IPS-18c (cell line): ENCODE measurements at regions not wholly inside any gene's neighbourhood (a gene's known extent, or its start where the extent isn't known, plus 50 kb on each side); places are given as distances from the start of the nearest gene placed in this dataset.
A peak's percentile ranks its signal among the peaks of the same experiment; 100 is the strongest.
"Not testable (repeated sequence)": the region's sequence is repeated elsewhere in the genome, so short reads cannot be mapped to it uniquely, and the experiment has no call there.

Source experiments
- H3K4me3 ChIP-seq: 2 replicates; pipeline ENCODE4 v1.7.0; 2013; ENCODE audit warnings: low read depth, mild to moderate bottlenecking, low read length, moderate library complexity; ENCODE audit not compliant: insufficient read depth
- H3K9me3 ChIP-seq: one replicate; pipeline ENCODE4 v1.6.1; 2013; ENCODE audit warnings: mild to moderate bottlenecking, low read length, moderate library complexity; ENCODE audit not compliant: control insufficient read depth, insufficient read depth

DNA sequence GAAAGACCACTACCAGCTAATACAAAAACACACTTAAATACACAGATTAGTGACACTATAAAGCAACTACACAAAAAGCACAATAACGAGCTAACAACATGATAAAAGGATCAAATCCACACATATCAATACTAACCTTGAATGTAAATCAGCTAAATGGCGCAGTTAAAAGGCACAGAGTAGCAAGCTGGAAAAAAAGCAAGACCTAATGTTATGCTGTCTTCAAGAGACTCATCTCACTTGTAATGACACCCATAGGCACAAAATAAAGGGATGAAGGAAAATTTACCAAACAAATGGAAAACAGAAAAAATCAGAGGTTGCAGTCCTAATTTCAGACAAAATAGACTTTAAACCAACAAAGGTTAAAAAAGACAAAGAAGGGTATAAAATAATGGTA, 86.3 kb downstream of the NUS1 start:
- Histone ChIP-seq H3K9me3 (no peaks in the 10 kb centered on the region), H3K4me3 (no peak overlapping the region)

DNA sequence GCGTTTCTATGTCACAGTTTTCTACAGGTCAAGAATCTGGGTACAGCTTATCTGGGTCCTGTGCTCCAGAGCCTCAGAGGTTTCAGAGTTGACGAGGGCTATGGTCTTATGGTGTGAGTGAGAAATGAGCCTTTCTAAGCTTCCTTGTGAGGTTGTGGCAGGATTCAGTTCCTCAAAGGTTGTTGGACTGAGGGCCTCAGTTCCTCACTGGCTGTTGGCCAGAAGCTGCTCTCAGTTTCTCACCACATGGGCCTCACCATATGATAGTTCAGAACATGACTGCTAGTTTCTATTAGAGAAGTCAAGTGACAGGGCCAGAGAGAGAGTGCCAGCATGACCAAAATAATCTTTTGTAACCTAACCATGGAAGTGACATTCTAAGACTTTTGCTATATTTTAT, 96.1 kb downstream of the NUS1 start:
- H3K9me3 ChIP-seq: no peaks in the 10 kb centered on the region
- H3K4me3 ChIP-seq: no peak overlapping the region

DNA sequence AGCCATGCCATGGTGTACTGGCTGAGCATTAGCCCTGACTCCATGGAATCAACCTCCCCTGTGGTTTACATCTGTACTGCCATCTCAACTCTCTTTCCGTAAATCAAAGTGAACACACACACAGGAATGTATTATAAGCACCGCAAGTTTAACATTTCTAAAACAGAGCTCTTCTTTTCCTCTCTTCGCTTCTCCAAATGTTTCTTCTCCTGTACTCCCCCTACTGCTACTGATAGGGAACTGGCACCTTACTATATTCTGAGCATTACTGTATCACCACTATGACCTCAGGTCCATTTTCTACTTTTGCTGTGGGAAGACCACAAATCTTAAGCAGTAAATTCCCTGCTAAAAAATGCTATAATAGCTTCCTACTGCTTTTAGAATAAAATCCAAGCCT, 101.2 kb downstream of the NUS1 start:
- Histone ChIP-seq H3K4me3 (no peak overlapping the region), H3K9me3 (no peaks in the 10 kb centered on the region)

DNA sequence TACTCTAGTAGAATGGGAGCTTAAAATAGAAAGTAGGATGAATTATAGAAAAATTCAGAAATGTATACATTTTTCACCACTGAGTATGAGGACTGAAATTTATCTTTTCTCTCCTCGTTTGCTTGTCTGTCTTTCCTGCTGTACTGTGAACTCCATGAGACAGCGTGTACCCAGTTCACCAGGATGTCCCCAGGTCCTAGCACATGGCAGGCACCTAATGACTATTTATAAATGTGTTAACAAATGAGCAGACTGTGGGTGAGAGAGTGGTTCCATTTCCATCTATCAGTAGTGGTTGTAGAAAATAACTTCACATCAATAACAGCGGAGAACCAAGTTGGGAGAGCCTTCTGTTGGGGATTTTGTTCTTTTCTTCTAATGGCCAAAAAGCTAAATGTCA, 106.3 kb downstream of the NUS1 start:
- H3K9me3 ChIP-seq: no peaks in the 10 kb centered on the region
- H3K4me3 ChIP-seq: no peak overlapping the region

DNA sequence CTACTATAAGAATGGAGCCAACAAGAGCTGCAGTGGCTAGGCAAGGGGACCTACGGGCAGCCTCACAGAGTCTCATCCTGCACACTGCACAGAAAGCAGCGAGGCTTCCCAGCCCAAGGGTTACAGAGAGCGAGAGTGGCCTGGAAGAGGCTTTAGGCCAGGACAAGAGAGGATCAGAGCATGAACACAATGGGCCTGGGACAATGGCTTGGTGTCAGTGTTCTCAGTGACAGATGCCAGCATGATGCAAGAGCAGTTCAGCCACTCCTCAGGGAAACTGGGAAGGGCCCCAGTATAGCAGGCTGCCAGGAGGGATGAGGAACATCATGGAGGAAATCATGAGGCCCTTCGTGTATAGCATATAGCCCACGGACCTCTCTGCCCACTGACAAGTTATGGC, 108.0 kb downstream of the NUS1 start:
- H3K9me3 ChIP-seq: no peaks in the 10 kb centered on the region
- H3K4me3 ChIP-seq: no peak overlapping the region

DNA sequence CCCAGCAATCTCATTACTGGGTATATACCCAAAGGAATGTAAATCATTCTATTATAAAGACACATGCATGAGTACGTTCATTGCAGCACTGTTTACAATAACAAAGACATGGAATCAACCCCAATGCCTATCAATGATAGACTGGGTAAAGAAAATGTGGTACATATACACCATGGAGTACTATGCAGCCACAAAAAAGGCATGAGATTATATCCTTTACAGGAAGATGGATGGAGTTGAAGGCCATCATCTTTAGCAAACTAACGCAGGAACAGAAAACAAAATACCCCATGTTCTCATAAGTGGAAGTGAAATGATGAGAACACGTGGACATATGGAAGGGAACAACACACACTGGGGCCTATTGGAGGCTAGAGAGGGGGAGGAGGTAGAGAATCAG, 115.7 kb downstream of the NUS1 start:
- Histone ChIP-seq H3K9me3 (no peaks in the 10 kb centered on the region), H3K4me3 (no peak overlapping the region)

DNA sequence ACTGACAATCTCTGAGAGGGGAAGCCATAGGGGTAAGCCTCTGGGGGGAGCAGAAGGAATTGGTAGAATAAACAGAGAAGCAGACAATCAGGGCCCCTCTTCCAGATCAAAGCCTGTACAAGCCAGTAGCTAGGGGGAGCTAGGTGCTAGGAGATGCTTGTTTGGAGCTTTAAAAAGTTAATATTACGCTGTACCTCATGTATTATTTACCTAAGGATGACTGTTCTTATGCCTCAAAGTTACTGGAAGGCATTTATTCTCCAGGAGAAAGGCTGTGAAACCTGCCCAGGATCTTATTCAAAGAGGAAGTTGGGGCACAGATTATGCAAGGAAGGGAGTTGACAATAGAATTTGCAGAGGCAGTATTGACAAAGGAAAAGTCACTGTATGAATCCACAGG, 111.8 kb upstream of the SLC35F1 start:
- Histone ChIP-seq H3K4me3 (no peak overlapping the region), H3K9me3 (no peaks in the 10 kb centered on the region)

DNA sequence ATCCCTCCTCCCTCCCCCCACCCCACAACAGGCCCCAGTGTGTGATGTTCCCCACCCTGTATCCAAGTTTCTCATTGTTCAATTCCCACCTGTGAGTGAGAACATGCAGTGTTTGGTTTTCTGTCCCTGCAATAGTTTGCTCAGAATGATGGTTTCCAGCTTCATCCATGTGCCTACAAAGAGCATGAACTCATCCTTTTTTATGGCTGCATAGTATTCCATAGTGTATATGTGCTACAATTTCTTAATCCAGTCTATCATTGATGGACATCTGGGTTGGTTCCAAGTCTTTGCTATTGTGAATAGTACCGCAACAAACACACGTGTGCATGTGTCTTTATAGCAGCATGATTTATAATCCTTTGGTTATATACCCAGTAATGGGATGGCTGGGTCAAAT, 108.2 kb upstream of the SLC35F1 start:
- H3K9me3 ChIP-seq, H3K4me3 ChIP-seq: not testable (repeated sequence)

DNA sequence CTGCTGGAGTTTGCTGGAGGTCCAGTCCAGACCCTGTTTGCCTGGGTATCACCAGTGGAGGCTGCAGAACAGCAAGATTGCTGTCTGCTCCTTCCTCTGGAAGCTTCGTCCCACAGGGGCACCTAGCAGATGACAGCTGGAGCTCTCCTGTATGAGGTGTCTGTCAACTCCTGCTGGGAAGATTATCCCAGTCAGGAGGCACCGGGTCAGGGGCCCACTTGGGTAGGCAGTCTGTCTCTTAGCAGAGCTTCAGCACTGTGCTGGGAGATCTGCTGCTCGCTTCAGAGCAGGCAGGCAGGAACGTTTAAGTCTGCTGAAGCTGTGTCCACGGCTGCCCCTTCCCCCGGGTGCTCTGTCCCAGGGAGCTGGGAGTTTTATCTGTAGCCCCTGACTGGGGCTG, 96.8 kb upstream of the SLC35F1 start:
- Histone ChIP-seq H3K4me3 (no peak overlapping the region), H3K9me3 (no peaks in the 10 kb centered on the region)

DNA sequence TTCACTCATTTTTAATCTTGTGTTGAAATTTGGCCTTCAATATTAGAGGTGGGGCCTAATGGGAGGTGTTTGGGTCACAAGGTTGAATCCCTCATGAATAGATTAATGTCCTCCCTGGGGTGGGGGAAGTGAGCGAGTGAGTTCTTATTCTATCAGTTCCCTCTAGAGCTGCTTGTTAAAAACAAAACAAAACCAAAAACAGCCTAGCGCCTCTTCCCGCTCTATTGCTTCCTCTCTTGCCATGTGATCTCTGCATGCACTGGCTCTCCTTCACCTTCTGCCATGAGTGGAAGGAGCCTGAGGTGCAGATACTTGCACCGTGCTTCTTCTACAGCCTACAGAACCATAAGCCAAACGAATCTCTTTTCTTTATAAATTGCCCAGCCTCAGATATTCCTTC, 89.6 kb upstream of the SLC35F1 start:
- H3K4me3 ChIP-seq: no peak overlapping the region
- H3K9me3 ChIP-seq: no peaks in the 10 kb centered on the region

DNA sequence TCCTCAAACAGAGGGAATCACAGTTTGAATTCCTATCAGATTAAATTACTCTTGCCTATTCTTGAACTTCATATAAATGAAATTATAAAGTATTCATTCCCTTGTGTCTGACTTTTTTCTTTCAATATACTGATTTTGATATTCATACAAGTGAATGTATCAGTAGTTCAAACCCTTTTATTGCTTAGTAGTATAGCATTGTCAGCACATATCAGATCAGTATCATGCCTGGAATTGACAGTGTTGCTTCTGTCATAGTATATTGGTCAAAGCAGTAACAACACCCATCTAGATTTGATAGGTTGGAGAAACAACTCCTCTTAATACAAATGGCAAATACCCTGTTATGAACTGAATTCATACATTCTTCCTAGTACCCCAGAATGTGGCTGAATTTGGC, 89.1 kb upstream of the SLC35F1 start:
- H3K9me3 ChIP-seq: no peaks in the 10 kb centered on the region
- H3K4me3 ChIP-seq: no peak overlapping the region

DNA sequence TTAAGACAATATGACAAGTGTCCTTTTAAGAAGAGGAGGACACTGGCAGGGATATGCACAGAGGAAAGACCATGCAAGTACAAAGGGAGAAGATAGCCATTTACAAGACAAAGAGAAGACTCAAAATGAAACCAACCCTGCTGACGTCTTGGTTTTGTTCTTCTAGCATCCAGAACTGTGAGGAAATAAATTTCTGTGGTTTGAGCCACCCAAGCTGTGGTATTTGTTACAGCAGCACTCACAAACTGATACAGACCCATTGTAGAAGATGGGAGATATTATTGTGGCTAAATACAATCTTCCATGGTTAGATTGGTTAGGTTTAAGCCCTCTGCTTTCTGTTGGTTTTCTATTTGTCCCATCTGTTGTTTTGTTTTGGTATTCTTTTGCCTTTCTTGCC, 88.6 kb upstream of the SLC35F1 start:
- Histone ChIP-seq H3K9me3 (no peaks in the 10 kb centered on the region), H3K4me3 (no peak overlapping the region)

DNA sequence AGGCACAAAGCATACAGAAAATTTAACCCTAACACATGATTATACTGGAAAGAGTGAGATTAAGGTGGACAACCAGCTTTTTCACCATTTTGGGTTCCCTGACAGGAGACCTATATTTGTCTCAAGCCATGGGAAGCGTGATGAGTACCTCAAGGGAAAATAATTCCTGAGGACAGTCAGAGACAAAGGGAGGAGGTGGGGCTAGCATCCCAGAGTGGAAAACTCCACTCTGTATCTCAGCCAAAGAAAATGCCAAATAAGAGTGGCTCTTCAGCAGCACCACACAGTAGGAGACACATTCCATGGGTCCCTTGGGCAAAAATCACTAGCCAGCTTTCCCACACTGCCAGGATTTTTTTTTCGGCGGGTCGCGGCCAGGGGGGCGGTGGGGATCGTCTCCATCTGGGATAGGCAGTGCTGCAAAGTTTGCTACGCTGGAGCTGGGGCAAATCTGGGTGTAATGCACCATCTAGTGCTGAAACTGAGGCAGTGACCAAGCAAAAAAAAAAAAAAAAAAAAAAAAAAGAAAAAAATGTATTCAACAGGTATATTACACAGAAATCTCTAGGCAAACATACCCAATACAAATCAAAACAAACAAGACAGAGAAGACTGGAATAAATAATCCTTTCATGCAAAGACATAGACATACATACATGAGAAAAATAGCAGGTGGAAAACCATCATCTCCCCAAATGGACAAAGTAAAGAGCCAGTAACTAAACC, 77.3 kb upstream of the SLC35F1 start:
- H3K4me3 ChIP-seq: peak overlapping the region; percentile 57
- no peaks in the 10 kb centered on the region for H3K9me3 ChIP-seq

DNA sequence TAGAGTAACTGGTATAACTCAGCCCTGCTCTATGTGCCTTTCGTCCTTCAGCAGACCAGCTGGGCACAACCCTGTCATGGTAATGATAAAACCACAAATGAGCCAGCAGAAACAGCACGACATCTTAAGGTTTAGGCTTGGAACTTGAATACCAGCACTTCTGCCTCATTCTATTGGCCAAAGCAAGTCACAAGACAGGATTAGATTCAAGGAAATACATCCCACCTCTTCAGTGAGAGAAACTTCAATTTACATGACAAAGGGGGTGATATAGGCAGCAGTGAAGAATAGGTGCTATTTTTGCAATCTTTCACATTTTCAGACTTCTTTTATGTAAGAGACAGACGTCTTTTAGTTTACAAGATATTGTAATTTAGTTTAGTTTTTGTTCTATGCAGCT, 69.8 kb upstream of the SLC35F1 start:
- no peak overlapping the region for H3K4me3 ChIP-seq

DNA sequence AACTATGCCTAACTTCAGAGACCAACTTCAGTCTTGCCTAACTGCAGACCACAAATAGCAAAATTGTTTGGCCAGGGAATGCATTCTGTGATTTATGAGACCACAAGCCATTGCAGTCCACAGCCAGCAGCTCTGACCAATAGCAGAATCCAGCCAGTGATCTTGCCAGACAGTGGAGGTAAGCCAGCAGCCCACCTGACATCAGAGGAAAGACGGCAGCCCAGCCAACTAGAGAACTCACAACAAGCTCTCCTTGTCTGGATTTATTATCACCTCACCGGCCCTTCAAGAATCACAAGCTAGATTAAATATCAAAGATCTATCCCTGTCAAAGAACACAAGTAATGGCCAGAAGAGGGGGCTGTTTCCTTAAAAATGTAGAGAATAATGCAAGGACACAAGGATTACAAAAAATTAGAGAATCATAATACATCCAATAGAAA, 66.5 kb upstream of the SLC35F1 start:
- Histone ChIP-seq H3K4me3 (no peak overlapping the region), H3K9me3 (peaks cover 2% of the 10 kb centered on the region)

More for the DNA sequence above, 69.8 kb upstream of the SLC35F1 start:
- H3K9me3 ChIP-seq: peaks cover 2% of the 10 kb centered on the region

DNA sequence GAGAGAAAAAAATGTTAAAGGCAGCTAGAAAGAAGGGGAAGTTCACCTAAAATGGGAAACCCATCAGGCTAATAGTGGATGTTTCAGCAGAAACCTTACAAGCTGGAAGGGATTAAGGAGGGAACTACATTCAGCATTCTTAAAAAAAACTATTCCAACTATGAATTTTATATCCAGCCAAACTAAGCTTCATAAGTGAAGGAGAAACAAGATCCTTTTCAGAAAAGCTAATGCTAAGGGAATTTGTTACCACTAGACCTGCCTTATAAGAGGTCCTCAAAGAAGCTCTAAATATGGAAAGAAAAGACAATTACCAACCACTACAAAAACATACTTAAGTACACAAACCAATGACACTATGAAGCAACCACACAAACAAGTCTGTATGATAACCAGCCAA, 59.2 kb upstream of the SLC35F1 start:
- Histone ChIP-seq H3K9me3 (peaks cover 6% of the 10 kb centered on the region), H3K4me3 (no peak overlapping the region)

DNA sequence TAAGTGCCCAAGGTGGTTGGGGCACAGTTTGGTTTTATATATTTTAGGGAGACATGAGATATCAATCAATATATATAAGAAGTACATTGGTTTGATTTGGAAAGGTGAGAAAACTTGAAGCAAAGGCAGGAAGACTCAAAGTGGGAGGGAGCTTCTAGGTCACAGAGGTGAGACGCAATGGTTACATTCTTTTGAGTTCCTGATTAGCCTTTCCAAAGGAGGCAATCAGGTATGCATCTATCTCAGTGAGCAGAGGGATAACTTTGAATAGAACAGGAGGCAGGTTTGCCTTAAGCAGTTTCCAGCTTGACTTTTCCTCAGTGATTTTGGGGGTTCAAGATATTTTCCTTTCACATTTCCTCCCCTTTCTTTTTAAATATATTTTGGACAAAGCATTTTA, 58.0 kb upstream of the SLC35F1 start:
- peaks cover 6% of the 10 kb centered on the region for H3K9me3 ChIP-seq
- H3K4me3 ChIP-seq: no peak overlapping the region
